Heart left ventricle (tissue), 13 donors: ENCODE measurements at regions not wholly inside any gene's neighbourhood (a gene's known extent, or its start where the extent isn't known, plus 50 kb on each side); places are given as distances from the start of the nearest gene placed in this dataset.

ENCODE experiments used
- CTCF ChIP-seq, 12 donors: fragments of 200-600 bp; sonication (generic) in 4 of 12; IDR thresholded peaks; one replicate each; pipeline versions ENCODE4 v1.5.0 to v1.8.0; 2018 to 2022; ENCODE audit warnings: antibody characterized with exemption in 12 of 12, mild to moderate bottlenecking in 5 of 12
- POLR2A ChIP-seq, 2 donors: fragments of 450-650 bp; IDR thresholded peaks; one replicate each; pipeline ENCODE4 v1.6.1; 2017; ENCODE audit warnings: antibody characterized with exemption in 2 of 2, mild to moderate bottlenecking in 2 of 2, moderate library complexity in 2 of 2
- donor health status: ischemic (EF 13 %, LVEDD 7.1; RV severe dilation, severe dysfunction).
- donor health status: DM: no; HTN: yes; CAD: no.
- donor health status: DM: no; HTN: no; CAD: no.
- donor health status: ischemic (EF 25% LVEDD 6.9; RV normal size, moderate dysfunction).
- donor health status: ischemic (EF 25% LVEDD 5.7; RV mildly dilated, moderate dysfunction).
- donor health status: ischemic (EF 35%, LVEDD 5.7; RV mildly dilated, moderate dysfunction).
- donor health status: nonischemic (EF 11% LVEDD 7.7; RV severe dilation, severe dysfunction).
- donor health status: DM: yes; HTN: yes; CAD: no.
- donor health status: PGD.
- donor health status: ischemic (EF 29% LVEDD 5.4; RV normal size, mild dysfunction).
- donor health status: nonischemic (EF 23%, LVEDD 6.1; RV moderate dilation, normal function).

DNA sequence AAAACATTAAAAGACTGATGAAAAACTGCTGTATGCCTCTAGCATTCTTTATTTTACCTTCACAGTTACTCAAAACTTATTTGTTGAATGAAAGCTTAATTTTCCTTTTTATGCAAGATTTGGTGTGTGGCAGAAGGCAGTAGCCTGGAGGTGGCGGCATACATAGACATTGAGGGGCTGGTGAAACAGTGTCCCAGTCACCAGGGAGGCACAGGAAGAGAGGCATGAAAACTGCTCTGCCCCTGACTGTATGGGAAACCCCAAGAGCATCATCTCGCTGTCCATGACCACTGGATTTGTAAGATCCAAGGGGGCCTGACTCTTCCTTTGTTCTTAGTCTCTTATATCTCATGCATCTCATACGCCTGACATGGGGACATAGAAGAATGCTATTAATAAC lies 493.7 kb upstream of the GOLIM4 start:
- TF ChIP-seq CTCF (IDR thresholded peaks at IDR 0.05) (no peak), POLR2A (IDR thresholded peaks at IDR 0.05) (no peak)
